ENCODE measurements at regions not wholly inside any gene's neighbourhood (a gene's known extent, or its start where the extent isn't known, plus 50 kb on each side); places are given as distances from the start of the nearest gene placed in this dataset.

DNA sequence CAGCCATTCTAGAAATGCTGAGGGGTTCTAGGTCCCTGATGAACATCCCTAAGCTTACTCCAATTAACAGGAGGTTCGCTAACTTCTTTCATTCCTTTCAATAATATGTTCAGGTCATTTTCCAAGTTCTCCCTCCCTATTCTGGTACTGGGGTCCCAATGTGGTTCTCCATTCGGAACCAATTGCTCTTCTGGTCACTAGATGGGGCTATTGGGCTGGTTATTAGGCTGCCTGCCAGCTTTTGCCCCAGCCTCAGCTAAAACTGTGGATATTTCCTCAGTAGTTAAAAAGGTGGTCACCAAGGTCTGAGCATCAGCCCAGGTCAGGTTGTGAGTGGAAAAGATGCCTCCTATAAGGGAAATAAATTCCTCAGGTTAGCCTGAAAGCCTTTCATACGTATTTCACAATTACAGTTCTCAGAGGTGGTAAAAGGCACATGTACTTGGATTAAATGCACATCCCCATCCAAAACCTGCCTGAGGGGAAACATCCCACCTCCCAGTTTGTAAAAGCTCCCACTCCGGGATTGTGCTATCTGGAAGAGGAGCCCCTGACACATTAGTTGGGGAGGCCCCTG is 161.1 kb upstream of the CCDC179 start:
- H3K4me3 ChIP-seq (ENCODE audit: control insufficient read depth, low read depth, low read length) = no peak overlapping the region
- TF ChIP-seq, protein P1, sequence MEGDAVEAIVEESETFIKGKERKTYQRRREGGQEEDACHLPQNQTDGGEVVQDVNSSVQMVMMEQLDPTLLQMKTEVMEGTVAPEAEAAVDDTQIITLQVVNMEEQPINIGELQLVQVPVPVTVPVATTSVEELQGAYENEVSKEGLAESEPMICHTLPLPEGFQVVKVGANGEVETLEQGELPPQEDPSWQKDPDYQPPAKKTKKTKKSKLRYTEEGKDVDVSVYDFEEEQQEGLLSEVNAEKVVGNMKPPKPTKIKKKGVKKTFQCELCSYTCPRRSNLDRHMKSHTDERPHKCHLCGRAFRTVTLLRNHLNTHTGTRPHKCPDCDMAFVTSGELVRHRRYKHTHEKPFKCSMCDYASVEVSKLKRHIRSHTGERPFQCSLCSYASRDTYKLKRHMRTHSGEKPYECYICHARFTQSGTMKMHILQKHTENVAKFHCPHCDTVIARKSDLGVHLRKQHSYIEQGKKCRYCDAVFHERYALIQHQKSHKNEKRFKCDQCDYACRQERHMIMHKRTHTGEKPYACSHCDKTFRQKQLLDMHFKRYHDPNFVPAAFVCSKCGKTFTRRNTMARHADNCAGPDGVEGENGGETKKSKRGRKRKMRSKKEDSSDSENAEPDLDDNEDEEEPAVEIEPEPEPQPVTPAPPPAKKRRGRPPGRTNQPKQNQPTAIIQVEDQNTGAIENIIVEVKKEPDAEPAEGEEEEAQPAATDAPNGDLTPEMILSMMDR (IDR thresholded peaks at IDR 0.05; ENCODE audit: control insufficient read depth, insufficient read depth, low read depth, low read length, missing control alignments) = peak; percentile 51
- DNase-seq (ENCODE audit: low read depth) = no peak

DNA sequence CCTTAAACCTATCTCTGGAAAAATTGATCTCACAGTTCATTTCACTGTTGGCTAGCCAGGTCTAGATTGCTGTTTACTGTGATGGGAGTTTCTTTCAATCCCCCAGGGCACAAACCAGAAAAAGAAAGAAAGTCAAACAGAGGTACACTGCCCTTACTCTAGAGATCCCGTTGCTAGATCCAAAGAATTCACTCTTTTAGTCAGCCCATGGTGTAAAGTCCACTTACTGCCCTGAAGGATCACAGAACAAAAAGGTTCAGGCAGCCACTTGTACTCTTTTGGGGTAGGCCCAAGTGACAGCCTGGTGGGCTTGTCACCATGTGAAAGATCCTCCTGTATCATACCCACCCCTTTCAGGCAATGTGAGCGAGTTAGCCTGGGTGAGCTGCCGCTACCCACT is 162.6 kb upstream of the CCDC179 start:
- TF ChIP-seq, protein P1 (IDR thresholded peaks at IDR 0.05; ENCODE audit: control insufficient read depth, insufficient read depth, low read depth, low read length, missing control alignments) = no peak
- DNase-seq (ENCODE audit: low read depth) = no peak
- H3K4me3 ChIP-seq (ENCODE audit: control insufficient read depth, low read depth, low read length) = no peak overlapping the region

DNA sequence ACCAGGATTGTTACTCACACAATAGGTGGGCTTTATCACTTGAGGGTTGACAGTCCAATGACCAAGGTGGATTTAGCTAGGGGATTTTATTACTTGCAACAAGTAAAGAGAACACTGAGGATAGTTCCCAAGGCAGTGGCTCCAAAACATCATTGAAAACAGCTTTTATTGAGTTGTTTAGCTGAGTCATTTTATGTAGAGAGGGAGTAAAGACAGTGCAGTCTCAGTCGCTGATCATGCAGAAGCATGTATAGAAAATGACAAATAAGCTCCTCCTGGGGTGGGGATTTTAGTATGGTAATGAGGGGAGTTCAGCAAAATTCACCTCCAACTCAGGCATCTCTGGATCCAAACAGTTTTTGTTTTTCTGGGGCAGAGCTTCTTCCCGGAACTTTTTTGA is 163.0 kb upstream of the CCDC179 start:
- no peak for DNase-seq (ENCODE audit: low read depth)
- TF ChIP-seq, protein P1 (IDR thresholded peaks at IDR 0.05; ENCODE audit: control insufficient read depth, insufficient read depth, low read depth, low read length, missing control alignments) = no peak
- H3K4me3 ChIP-seq (ENCODE audit: control insufficient read depth, low read depth, low read length) = no peak overlapping the region

DNA sequence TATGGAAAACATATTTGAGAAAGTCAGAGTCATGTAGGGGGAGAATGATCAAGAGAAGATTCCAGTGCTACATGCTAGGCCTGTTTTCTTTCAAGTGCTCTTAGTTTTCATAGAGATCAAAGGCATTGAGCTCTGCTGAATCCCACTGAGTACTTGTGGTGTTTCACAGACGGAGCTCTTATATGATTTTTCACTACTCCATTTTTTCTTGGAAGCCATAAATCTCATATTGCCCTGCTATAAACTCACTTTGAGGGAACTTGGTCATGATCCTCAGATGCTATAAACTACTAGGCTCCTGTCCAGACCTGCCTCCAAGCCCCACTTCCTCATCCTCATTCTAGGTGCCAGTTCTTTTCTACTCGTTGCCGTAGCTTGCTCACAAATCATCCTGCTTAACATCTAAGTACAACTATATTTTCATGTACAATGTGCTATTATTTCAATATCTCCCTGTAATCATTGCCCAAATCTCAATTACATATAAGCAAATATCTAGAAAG is 180.8 kb upstream of the CCDC179 start:
- TF ChIP-seq, protein P1 (IDR thresholded peaks at IDR 0.05; ENCODE audit: control insufficient read depth, insufficient read depth, low read depth, low read length, missing control alignments) = no peak
- no peak overlapping the region for H3K4me3 ChIP-seq (ENCODE audit: control insufficient read depth, low read depth, low read length)
- no peak for DNase-seq (ENCODE audit: low read depth)

DNA sequence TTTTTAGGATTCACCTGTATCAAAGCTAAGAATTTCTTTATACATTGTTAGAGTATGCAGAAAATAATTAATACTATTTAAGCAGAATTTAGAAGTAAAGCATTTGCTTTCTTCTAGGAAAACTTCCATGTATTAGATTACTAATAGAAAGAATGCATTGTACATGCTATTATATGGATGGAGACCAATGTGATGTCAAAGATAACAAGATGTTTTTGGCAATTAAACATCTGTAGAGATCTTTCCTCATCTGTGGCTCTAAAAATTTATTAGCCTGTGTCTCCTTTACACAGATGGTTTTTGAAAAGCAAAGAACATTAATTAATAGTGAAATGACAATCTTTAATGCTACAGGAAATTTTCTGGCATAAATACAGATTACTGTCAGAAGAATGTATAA is 198.4 kb upstream of the CCDC179 start:
- no peak for DNase-seq (ENCODE audit: low read depth)
- H3K4me3 ChIP-seq (ENCODE audit: control insufficient read depth, low read depth, low read length) = no peak overlapping the region
- TF ChIP-seq, protein P1 (IDR thresholded peaks at IDR 0.05; ENCODE audit: control insufficient read depth, insufficient read depth, low read depth, low read length, missing control alignments) = no peak

DNA sequence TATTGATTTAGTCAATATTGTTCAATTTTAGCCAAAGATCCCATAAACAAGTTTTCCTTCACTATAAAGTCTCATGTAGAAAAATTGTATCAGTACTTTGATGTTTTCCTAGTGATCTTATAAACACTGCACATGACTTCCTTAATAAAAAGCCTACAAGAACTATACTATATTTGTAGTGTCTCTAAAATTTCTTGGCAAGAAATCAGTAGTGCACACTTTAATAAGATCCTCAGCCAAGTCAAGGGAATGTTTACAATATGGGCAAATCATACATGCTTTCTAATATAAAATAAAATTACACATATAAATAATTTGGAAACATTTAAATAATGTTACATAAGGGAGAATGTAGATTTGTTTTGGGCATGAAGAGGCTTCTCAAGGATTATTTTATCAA is 203.0 kb upstream of the CCDC179 start:
- no peak for DNase-seq (ENCODE audit: low read depth)
- TF ChIP-seq, protein P1 (IDR thresholded peaks at IDR 0.05; ENCODE audit: control insufficient read depth, insufficient read depth, low read depth, low read length, missing control alignments) = no peak
- no peak overlapping the region for H3K4me3 ChIP-seq (ENCODE audit: control insufficient read depth, low read depth, low read length)

All from AG09309 (cell line).